NCI-H2107 treated with DMSO at 0.1 percent for 48 hours (cell line): ENCODE measurements at regions not wholly inside any gene's neighbourhood (a gene's known extent, or its start where the extent isn't known, plus 50 kb on each side); places are given as distances from the start of the nearest gene placed in this dataset.
"Not testable (repeated sequence)": the region's sequence is repeated elsewhere in the genome, so short reads cannot be mapped to it uniquely, and the experiment has no call there.

Source experiments
- DNase-seq: peaks from one replicate; lab custom pipeline; 2025; ENCODE audit not compliant: unreplicated experiment; lab: John Stamatoyannopoulos, UW

GRCh38 chr2:56940054-56940453, 756.3 kb downstream of the CCDC85A start:
- DNase-seq = no peak

- DNase-seq = no peak
Observed at GRCh38 chr2:56952871-56953270, 769.1 kb downstream of the CCDC85A start.

GRCh38 chr2:56960581-56960980, 776.8 kb downstream of the CCDC85A start:
- no peak for DNase-seq

- no peak for DNase-seq
Observed at GRCh38 chr2:56962673-56963072, 778.9 kb downstream of the CCDC85A start.

GRCh38 chr2:56969513-56969912, 785.7 kb downstream of the CCDC85A start:
- no peak for DNase-seq

- DNase-seq = no peak
Observed at GRCh38 chr2:56971383-56971974, 787.7 kb downstream of the CCDC85A start.

- no peak for DNase-seq
Observed at GRCh38 chr2:56981554-56981953, 797.8 kb downstream of the CCDC85A start.

- DNase-seq = no peak
Observed at GRCh38 chr2:56985609-56986008, 801.8 kb downstream of the CCDC85A start.

- DNase-seq = no peak
Observed at GRCh38 chr2:57022496-57022895, 838.7 kb downstream of the CCDC85A start.

GRCh38 chr2:57044931-57045635, 861.3 kb downstream of the CCDC85A start:
- DNase-seq = no peak

- DNase-seq = no peak
Observed at GRCh38 chr2:57049273-57049672, 865.5 kb downstream of the CCDC85A start.

- no peak for DNase-seq
Observed at GRCh38 chr2:57050007-57050406, 866.2 kb downstream of the CCDC85A start.

- not testable (repeated sequence) for DNase-seq
Observed at GRCh38 chr2:57066301-57066700, 882.5 kb downstream of the CCDC85A start.

GRCh38 chr2:57075226-57075625, 891.4 kb downstream of the CCDC85A start:
- no peak for DNase-seq

GRCh38 chr2:57080035-57080434, 896.2 kb downstream of the CCDC85A start:
- DNase-seq = no peak

- DNase-seq = no peak
Observed at GRCh38 chr2:57084697-57085281, 901.0 kb downstream of the CCDC85A start.

GRCh38 chr2:57093020-57093419, 909.2 kb downstream of the CCDC85A start:
- DNase-seq = no peak

- DNase-seq = no peak
Observed at GRCh38 chr2:57097855-57098254, 914.1 kb downstream of the CCDC85A start.

- no peak for DNase-seq
Observed at GRCh38 chr2:57100436-57100835, 916.6 kb downstream of the CCDC85A start.

- DNase-seq = no peak
Observed at GRCh38 chr2:57105694-57106093, 921.9 kb downstream of the CCDC85A start.

GRCh38 chr2:57107353-57107752, 923.6 kb downstream of the CCDC85A start:
- DNase-seq = no peak

GRCh38 chr2:57111531-57111930, 927.7 kb downstream of the CCDC85A start:
- DNase-seq = no peak
